OCI-LY7 (cell line): ENCODE measurements at regions not wholly inside any gene's neighbourhood (a gene's known extent, or its start where the extent isn't known, plus 50 kb on each side); places are given as distances from the start of the nearest gene placed in this dataset.

Source experiments
- BruUV-seq: library from RNA; stranded (reverse); fragments of 400-500 nt; replicated peaks from 2 replicates; lab custom pipeline; 2021; lab: Mats Ljungman, UMichigan
- CTCF ChIA-PET: fragments of 300-600 bp; sonication (Branson Sonifier 250); formaldehyde crosslinking; loops from one replicate; lab custom pipeline; 2022; ENCODE audit warnings: antibody characterized with exemption; ENCODE audit not compliant: unreplicated experiment; lab: Charles Lee
- POLR2A ChIA-PET: fragments of 300-600 bp; sonication (Branson Sonifier 250); formaldehyde crosslinking; loops from one replicate; lab custom pipeline; 2022; ENCODE audit warnings: antibody characterized with exemption; lab: Charles Lee
- DNase-seq: peaks from one replicate; pipeline ENCODE4 v3.0.0-alpha.2; 2015; ENCODE audit warnings: low spot score
- H2AFZ ChIP-seq: fragments of 200-600 bp; sonication (generic), shearing (Covaris generic); 2 replicates; pipeline ENCODE4 v1.6.1; 2014; ENCODE audit warnings: mild to moderate bottlenecking, antibody characterized with exemption, low read length, moderate library complexity
- H3K27ac ChIP-seq: fragments of 200-600 bp; sonication (generic); 2 replicates; pipeline ENCODE4 v1.5.1; 2014; ENCODE audit warnings: mixed run types, low read depth, mild to moderate bottlenecking, moderate library complexity, low read length, inconsistent platforms; ENCODE audit not compliant: poor library complexity, severe bottlenecking
- H3K36me3 ChIP-seq: fragments of 200-600 bp; sonication (generic); 2 replicates; pipeline ENCODE4 v1.6.1; 2014; ENCODE audit warnings: mild to moderate bottlenecking, antibody characterized with exemption, low read length, moderate library complexity, mixed read lengths; ENCODE audit not compliant: insufficient read depth
- H3K4me1 ChIP-seq: fragments of 200-600 bp; sonication (generic); 2 replicates; pipeline ENCODE4 v1.5.1; 2014; ENCODE audit warnings: mild to moderate bottlenecking, low read length; ENCODE audit not compliant: insufficient read depth, poor library complexity, severe bottlenecking
- H3K4me2 ChIP-seq: fragments of 200-600 bp; sonication (generic); 2 replicates; pipeline ENCODE4 v1.6.1; 2014; ENCODE audit warnings: mild to moderate bottlenecking, low read length
- H3K4me3 ChIP-seq: fragments of 200-600 bp; sonication (generic); 2 replicates; pipeline ENCODE4 v1.5.1; 2014; ENCODE audit warnings: mild to moderate bottlenecking, low read depth, low read length; ENCODE audit not compliant: poor library complexity, severe bottlenecking
- H3K79me2 ChIP-seq: fragments of 200-600 bp; sonication (generic); 2 replicates; pipeline ENCODE4 v1.6.1; 2016; ENCODE audit warnings: low read depth, mild to moderate bottlenecking, low read length, moderate library complexity, mixed read lengths; ENCODE audit not compliant: insufficient read depth
- H3K9me2 ChIP-seq: fragments of 200-600 bp; sonication (generic); 2 replicates; pipeline ENCODE4 v1.6.1; 2016; ENCODE audit warnings: mild to moderate bottlenecking, low read length, mixed read lengths; ENCODE audit not compliant: insufficient read depth
- H3K9me3 ChIP-seq: fragments of 200-600 bp; sonication (generic); 2 replicates; pipeline ENCODE4 v1.6.1; 2014; ENCODE audit warnings: mild to moderate bottlenecking, mixed run types, low read length, mixed read lengths
- H4K20me1 ChIP-seq: fragments of 200-600 bp; sonication (generic); 2 replicates; pipeline ENCODE4 v1.6.1; 2014; ENCODE audit warnings: mild to moderate bottlenecking, antibody characterized with exemption, low read length, moderate library complexity, mixed read lengths; ENCODE audit not compliant: insufficient read depth
- EZH2phosphoT487 ChIP-seq: fragments of 200-600 bp; sonication (generic); IDR thresholded peaks from 2 replicates; pipeline ENCODE4 v1.6.1; 2018; ENCODE audit warnings: low read depth, borderline replicate concordance, mild to moderate bottlenecking, mixed run types, antibody characterized with exemption, low read length, moderate library complexity, mixed read lengths
- intact Hi-C: fragments of 100-400 bp; cut with micrococcal nuclease; formaldehyde crosslinking; loops from one replicate; pipeline ENCODE4 v1.10.0; 2022; ENCODE audit not compliant: unreplicated experiment
- TF ChIP-seq, protein P1 (sequence below): fragments of 200-600 bp; sonication (generic); conservative IDR thresholded peaks from 2 replicates; pipeline ENCODE4 v1.5.1; 2014; ENCODE audit warnings: mild to moderate bottlenecking, antibody characterized with exemption, low read length, moderate library complexity, mixed read lengths

DNA sequence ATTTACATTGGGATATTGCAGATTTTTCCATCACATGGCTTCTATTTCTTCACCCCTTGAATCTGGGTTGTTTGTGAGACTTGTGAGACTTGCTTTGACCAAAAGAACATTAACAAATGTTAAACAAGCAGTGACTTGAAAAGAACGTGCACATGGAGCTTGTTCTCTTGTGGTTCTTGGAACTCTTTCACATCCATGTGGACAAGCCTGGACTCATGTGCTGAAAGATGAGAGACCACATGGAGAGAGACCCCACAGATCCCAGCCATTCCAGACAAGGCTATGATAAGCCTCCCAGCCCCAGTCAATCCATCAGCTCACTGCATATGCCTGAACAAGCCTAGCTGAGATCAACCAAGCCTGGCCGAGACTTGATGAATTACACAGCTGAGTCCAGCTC is 1365.7 kb upstream of the GJE1 start:
- no peak overlapping the region for H3K4me2 ChIP-seq
- ChIA-PET POLR2A (interaction anchor here (1.4 kb wide), 1 partner anchor 19 kb away, joined by 4 read pairs; no protein-coding TSS in a partner anchor), CTCF (no interaction called here)
- TF ChIP-seq, protein P1, sequence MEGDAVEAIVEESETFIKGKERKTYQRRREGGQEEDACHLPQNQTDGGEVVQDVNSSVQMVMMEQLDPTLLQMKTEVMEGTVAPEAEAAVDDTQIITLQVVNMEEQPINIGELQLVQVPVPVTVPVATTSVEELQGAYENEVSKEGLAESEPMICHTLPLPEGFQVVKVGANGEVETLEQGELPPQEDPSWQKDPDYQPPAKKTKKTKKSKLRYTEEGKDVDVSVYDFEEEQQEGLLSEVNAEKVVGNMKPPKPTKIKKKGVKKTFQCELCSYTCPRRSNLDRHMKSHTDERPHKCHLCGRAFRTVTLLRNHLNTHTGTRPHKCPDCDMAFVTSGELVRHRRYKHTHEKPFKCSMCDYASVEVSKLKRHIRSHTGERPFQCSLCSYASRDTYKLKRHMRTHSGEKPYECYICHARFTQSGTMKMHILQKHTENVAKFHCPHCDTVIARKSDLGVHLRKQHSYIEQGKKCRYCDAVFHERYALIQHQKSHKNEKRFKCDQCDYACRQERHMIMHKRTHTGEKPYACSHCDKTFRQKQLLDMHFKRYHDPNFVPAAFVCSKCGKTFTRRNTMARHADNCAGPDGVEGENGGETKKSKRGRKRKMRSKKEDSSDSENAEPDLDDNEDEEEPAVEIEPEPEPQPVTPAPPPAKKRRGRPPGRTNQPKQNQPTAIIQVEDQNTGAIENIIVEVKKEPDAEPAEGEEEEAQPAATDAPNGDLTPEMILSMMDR, result no peak
- no peak for TF ChIP-seq EZH2phosphoT487
- BruUV-seq, result no TSS peak
- no peaks in the 10 kb centered on the region for H3K4me1 ChIP-seq
- no peak for DNase-seq
- H3K4me3 ChIP-seq, result no peak overlapping the region
- H3K36me3 ChIP-seq, result no peaks in the 10 kb centered on the region
- peaks cover 5% of the 10 kb centered on the region; the same call in 1 of the 2 replicates for H3K9me3 ChIP-seq
- H3K79me2 ChIP-seq, result no peaks in the 10 kb centered on the region
- H2AFZ ChIP-seq, result no peak overlapping the region
- H3K9me2 ChIP-seq, result no peaks in the 10 kb centered on the region
- H4K20me1 ChIP-seq, result no peaks in the 10 kb centered on the region
- intact Hi-C loops, result no loop called here
- H3K27ac ChIP-seq, result no peak overlapping the region

DNA sequence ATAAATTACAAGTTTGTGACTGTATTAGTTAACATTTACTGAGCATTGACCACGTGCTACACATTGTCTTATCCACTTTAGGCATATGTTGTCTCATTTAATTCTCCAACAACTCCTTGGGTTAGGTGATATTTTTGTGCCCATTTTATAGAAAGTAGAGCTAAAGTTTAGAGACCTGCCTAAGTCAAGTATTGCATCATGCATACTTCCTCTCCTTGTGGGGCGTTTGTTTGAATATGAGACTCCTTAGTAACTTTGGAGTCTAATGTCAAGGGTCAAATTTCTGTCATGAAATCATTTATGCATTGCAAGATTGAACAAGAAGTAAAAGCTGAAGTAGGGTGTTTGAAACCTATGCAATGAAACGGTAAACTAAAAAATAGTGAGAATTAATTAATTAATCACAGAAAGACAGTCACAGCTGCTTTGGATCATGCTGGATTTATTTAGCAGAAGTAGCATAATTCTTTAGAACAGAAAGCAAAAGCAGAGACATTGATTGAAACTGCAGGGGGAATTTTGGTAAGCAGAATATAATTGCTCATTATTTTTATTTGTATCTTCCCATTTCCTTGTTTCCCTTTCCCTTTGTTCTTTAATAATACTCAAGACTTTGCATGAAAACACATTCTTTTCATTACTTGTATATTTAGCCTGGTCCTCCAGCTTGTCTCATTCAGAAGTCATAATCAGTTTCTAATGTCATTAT is 1374.4 kb upstream of the GJE1 start:
- intact Hi-C loops, result no loop called here
- Histone ChIP-seq H3K79me2 (no peaks in the 10 kb centered on the region), H2AFZ (no peak overlapping the region), H3K9me3 (no peaks in the 10 kb centered on the region), H3K4me3 (no peak overlapping the region), H3K27ac (no peak overlapping the region), H3K4me2 (no peak overlapping the region), H3K36me3 (no peaks in the 10 kb centered on the region), H3K4me1 (no peaks in the 10 kb centered on the region), H4K20me1 (no peaks in the 10 kb centered on the region), H3K9me2 (no peaks in the 10 kb centered on the region)
- no TSS peak for BruUV-seq
- CTCF ChIA-PET, result no interaction called here
- POLR2A ChIA-PET, result interaction anchor here (0.7 to 1.0 kb wide), 3 partner anchors 27 to 59 kb away, joined by 3 to 4 read pairs (median 3); no protein-coding TSS in a partner anchor
- DNase-seq, result no peak
- TF ChIP-seq EZH2phosphoT487, result no peak
- TF ChIP-seq, protein P1, result no peak

- no peak for DNase-seq
- Histone ChIP-seq H4K20me1 (no peaks in the 10 kb centered on the region), H3K4me3 (no peak overlapping the region), H3K36me3 (no peaks in the 10 kb centered on the region), H3K27ac (no peak overlapping the region), H2AFZ (no peak overlapping the region), H3K9me2 (no peaks in the 10 kb centered on the region), H3K79me2 (no peaks in the 10 kb centered on the region), H3K4me1 (no peaks in the 10 kb centered on the region), H3K9me3 (no peaks in the 10 kb centered on the region), H3K4me2 (no peak overlapping the region)
- POLR2A ChIA-PET, result no interaction called here
- TF ChIP-seq, protein P1, result no peak
- TF ChIP-seq EZH2phosphoT487, result no peak
- intact Hi-C loops, result no loop called here
- BruUV-seq, result no TSS peak
- CTCF ChIA-PET, result no interaction called here
Observed at GRCh38 chr6:140752234-140752633, 1377.8 kb upstream of the CITED2 start.
